K562 (cell line): ENCODE measurements at regions not wholly inside any gene's neighbourhood (a gene's known extent, or its start where the extent isn't known, plus 50 kb on each side); places are given as distances from the start of the nearest gene placed in this dataset.

Source experiments
- ATAC-seq: fragments of 200-7000 bp; cut with Tn5 transposase; 3 replicates; pipeline ENCODE4 v1.9.1; 2020; ENCODE audit warnings: moderate library complexity
- BruUV-seq: library from RNA; stranded (reverse); fragments of 400-500 nt; replicated peaks from 2 replicates; lab custom pipeline; 2021; lab: Mats Ljungman, UMichigan
- CTCF ChIA-PET: fragments of 300-600 bp; formaldehyde crosslinking; extraction: SDS; loops from one replicate; lab custom pipeline; 2021; ENCODE audit warnings: low intra/inter-chr PET ratio; lab: Yijun Ruan, JAX
- POLR2A ChIA-PET: fragments of 300-600, 350-650 bp; sonication (Branson Sonifier 250); formaldehyde crosslinking; extraction: SDS; loops from one replicate; lab custom pipeline; 2021; ENCODE audit warnings: antibody characterized with exemption, inconsistent platforms; lab: Yijun Ruan, JAX
- DNase-seq, 4 experiments: peaks; one replicate each; pipeline versions ENCODE4 v3.0.0 to v3.0.0-alpha.2; 2011 to 2018; ENCODE audit warnings: low spot score in 3 of 4, mixed read lengths in 3 of 4; ENCODE audit errors: extremely low read depth in 1 of 4
- FAIRE-seq: peaks from 2 replicates; lab custom pipeline; 2011; peaks lifted over from hg19 to GRCh38; lab: Jason Lieb, UNC
- H2AFZ ChIP-seq: 2 replicates; pipeline ENCODE4 v1.6.0; 2011; ENCODE audit warnings: low read depth, low read length, control low read depth, inconsistent platforms
- H3K27ac ChIP-seq: fragments of 200-600 bp; 3 replicates; pipeline ENCODE4 v1.8.0; 2011; ENCODE audit warnings: low read depth, mild to moderate bottlenecking, control low read depth, inconsistent platforms, low read length, moderate library complexity, mixed read lengths; ENCODE audit errors: extremely low read depth
- H3K27me3 ChIP-seq, 2 experiments: fragments of 300-600 bp in 1 of 2; 2 replicates in 1 of 2; 3 replicates in 1 of 2; pipeline versions ENCODE4 v1.6.0 to v1.8.0; 2011; ENCODE audit warnings: inconsistent platforms in 2 of 2, low read length in 2 of 2, mild to moderate bottlenecking in 1 of 2, mixed read lengths in 1 of 2, moderate library complexity in 1 of 2; ENCODE audit not compliant: control insufficient read depth in 2 of 2, insufficient read depth in 2 of 2
- H3K36me3 ChIP-seq: fragments of 300-600 bp; 3 replicates; pipeline ENCODE4 v1.8.0; 2011; ENCODE audit warnings: mild to moderate bottlenecking, low read length, inconsistent platforms; ENCODE audit not compliant: control insufficient read depth, insufficient read depth
- H3K4me1 ChIP-seq, 2 experiments: fragments of 200-600 bp in 1 of 2; replicated peaks in 1 of 2; 2 replicates in 1 of 2; 3 replicates in 1 of 2; pipeline versions ENCODE4 v1.5.1 to v1.8.0; 2011; ENCODE audit warnings: inconsistent platforms in 2 of 2, low read length in 2 of 2, mild to moderate bottlenecking in 1 of 2, mixed read lengths in 1 of 2, moderate library complexity in 1 of 2; ENCODE audit not compliant: control insufficient read depth in 2 of 2, insufficient read depth in 2 of 2
- H3K4me2 ChIP-seq: 2 replicates; pipeline ENCODE4 v1.6.1; 2011; ENCODE audit warnings: low read length, control low read depth, inconsistent platforms, mixed read lengths; ENCODE audit not compliant: insufficient read depth
- H3K4me3 ChIP-seq: fragments of 200-600 bp; sonication (generic), shearing (Covaris generic); 2 replicates; pipeline ENCODE4 v1.5.1; 2016; ENCODE audit warnings: control low read depth, inconsistent platforms
- H3K79me2 ChIP-seq: fragments of 200-600 bp; 3 replicates; pipeline ENCODE4 v1.8.0; 2011; ENCODE audit warnings: low read length, inconsistent platforms; ENCODE audit not compliant: control insufficient read depth, insufficient read depth
- H3K9ac ChIP-seq, 2 experiments: 2 replicates each; pipeline versions ENCODE4 v1.6.0 to v1.6.1; 2011; ENCODE audit warnings: low read depth in 2 of 2, low read length in 2 of 2, control low read depth in 1 of 2, inconsistent platforms in 1 of 2, mild to moderate bottlenecking in 1 of 2, mixed read lengths in 1 of 2; ENCODE audit not compliant: insufficient read depth in 1 of 2
- H3K9me1 ChIP-seq: one replicate; pipeline ENCODE4 v1.6.0; 2011; ENCODE audit warnings: inconsistent platforms, mild to moderate bottlenecking, low read length, moderate library complexity; ENCODE audit not compliant: control insufficient read depth, insufficient read depth
- H3K9me3 ChIP-seq: replicated peaks from 2 replicates; pipeline ENCODE4 v1.5.1; 2011; ENCODE audit warnings: low read depth, low read length, inconsistent platforms; ENCODE audit not compliant: control insufficient read depth, insufficient read depth
- H4K20me1 ChIP-seq: replicated peaks from 2 replicates; pipeline ENCODE4 v1.6.1; 2011; ENCODE audit warnings: low read length, inconsistent platforms, mixed read lengths; ENCODE audit not compliant: control insufficient read depth, insufficient read depth
- ARID2 ChIP-seq: fragments of 450-650 bp; IDR thresholded peaks from 2 replicates; pipeline ENCODE4 v1.6.1; 2017; ENCODE audit warnings: antibody characterized with exemption, mild to moderate bottlenecking
- EHMT2 ChIP-seq: fragments of 450-650 bp; IDR thresholded peaks from 2 replicates; pipeline ENCODE4 v1.6.1; 2018; ENCODE audit warnings: antibody characterized with exemption
- HSF4 ChIP-seq: fragments of 250-450 bp; sonication (Bioruptor Pico); IDR thresholded peaks from 2 replicates; pipeline ENCODE4 v2.1.2; 2022; ENCODE audit warnings: mild to moderate bottlenecking, moderate library complexity, borderline replicate concordance
- MTA1 ChIP-seq: fragments of 450-650 bp; IDR thresholded peaks from 2 replicates; pipeline ENCODE4 v1.6.1; 2017; ENCODE audit warnings: borderline replicate concordance
- MXD1 ChIP-seq: fragments of 250-450 bp; sonication (Bioruptor Pico); IDR thresholded peaks from 2 replicates; pipeline ENCODE4 v1.8.0; 2021; ENCODE audit warnings: borderline replicate concordance, mild to moderate bottlenecking, moderate library complexity; ENCODE audit not compliant: poor library complexity, severe bottlenecking
- NCOR1 ChIP-seq: fragments of 450-650 bp; IDR thresholded peaks from 2 replicates; pipeline ENCODE4 v1.6.1; 2016; ENCODE audit warnings: mild to moderate bottlenecking, moderate library complexity
- NFIC ChIP-seq: fragments of 450-650 bp; IDR thresholded peaks from 2 replicates; pipeline ENCODE4 v1.6.1; 2017; ENCODE audit warnings: mild to moderate bottlenecking, inconsistent platforms
- NR2C1 ChIP-seq, 2 experiments: fragments of 450-650 bp; IDR thresholded peaks; 2 replicates each; pipeline ENCODE4 v1.6.1; 2017; ENCODE audit warnings: mild to moderate bottlenecking in 2 of 2, antibody characterized with exemption in 1 of 2, inconsistent platforms in 1 of 2, missing compliant biosample characterization in 1 of 2, missing genetic modification characterization in 1 of 2
- PCBP2 ChIP-seq: fragments of 200-400 bp; formaldehyde crosslinking; IDR thresholded peaks from 2 replicates; pipeline ENCODE4 v1.6.1; 2018; ENCODE audit warnings: low read length, low read depth, mild to moderate bottlenecking, moderate library complexity; ENCODE audit not compliant: poor library complexity, severe bottlenecking
- RFX1 ChIP-seq: fragments of 450-650 bp; IDR thresholded peaks from 2 replicates; pipeline ENCODE4 v1.6.1; 2016; ENCODE audit warnings: mild to moderate bottlenecking, moderate library complexity
- SIN3A ChIP-seq, 2 experiments: fragments of 150-350 bp in 1 of 2; IDR thresholded peaks; 2 replicates each; pipeline ENCODE4 v1.6.1; 2011 to 2016; ENCODE audit warnings: borderline replicate concordance in 2 of 2, low read depth in 2 of 2, low read length in 2 of 2, mild to moderate bottlenecking in 2 of 2, moderate library complexity in 2 of 2; ENCODE audit not compliant: control insufficient read depth in 1 of 2
- ZNF174 ChIP-seq: fragments of 250-450 bp; sonication (Bioruptor Pico); IDR thresholded peaks from 2 replicates; pipeline ENCODE4 v1.4.0; 2020; ENCODE audit warnings: mild to moderate bottlenecking
- WGBS: fragments of 100-300 bp; shearing (Covaris generic); methylation state at CpG from one replicate; pipeline ENCODE4 v1.1.6; 2016; ENCODE audit warnings: low coverage, mixed read lengths; ENCODE audit not compliant: insufficient coverage; ENCODE audit errors: missing lambda C conversion rate; 5-methylcytosine and 5-hydroxymethylcytosine counted together
- in situ Hi-C: fragments of 300-500 bp; cut with MboI; formaldehyde crosslinking; loops from 4 replicates; pipeline ENCODE4 v1.15.0; 2018; ENCODE audit warnings: inconsistent platforms, mixed read lengths
- intact Hi-C: fragments of 100-400 bp; cut with micrococcal nuclease; formaldehyde crosslinking; loops from 2 replicates; pipeline ENCODE4 v1.14.2; 2022
- TF ChIP-seq, protein P1 (sequence below): fragments of 450-650 bp; IDR thresholded peaks from 2 replicates; pipeline ENCODE4 v1.6.1; 2018; ENCODE audit warnings: mild to moderate bottlenecking, low read depth; ENCODE audit not compliant: partially characterized antibody

- Histone ChIP-seq H2AFZ (no peak overlapping the region), H3K36me3 (no peaks in the 10 kb centered on the region), H3K9me1 (no peaks in the 10 kb centered on the region), H3K27ac (no peak overlapping the region), H3K9ac (no peak overlapping the region), H3K4me1 (no peaks in the 10 kb centered on the region), H3K79me2 (no peaks in the 10 kb centered on the region), H3K4me2 (no peak overlapping the region), H4K20me1 (no peaks in the 10 kb centered on the region), H3K27me3 (no peaks in the 10 kb centered on the region), H3K4me3 (no peak overlapping the region), H3K9me3 (no peaks in the 10 kb centered on the region)
- intact Hi-C loops (no loop called here), in situ Hi-C loops (no loop called here)
- ChIA-PET POLR2A (no interaction called here), CTCF (no interaction called here)
- DNase-seq, result no peak
- WGBS, result 0% methylated on average over 6 of the region's 6 CpGs
- FAIRE-seq, result no peak
- no peak for ATAC-seq
- no TSS peak for BruUV-seq
- TF ChIP-seq MXD1 (CRISPR knock-in tag), result no peak
- no peak for TF ChIP-seq NCOR1
- TF ChIP-seq, protein P1, sequence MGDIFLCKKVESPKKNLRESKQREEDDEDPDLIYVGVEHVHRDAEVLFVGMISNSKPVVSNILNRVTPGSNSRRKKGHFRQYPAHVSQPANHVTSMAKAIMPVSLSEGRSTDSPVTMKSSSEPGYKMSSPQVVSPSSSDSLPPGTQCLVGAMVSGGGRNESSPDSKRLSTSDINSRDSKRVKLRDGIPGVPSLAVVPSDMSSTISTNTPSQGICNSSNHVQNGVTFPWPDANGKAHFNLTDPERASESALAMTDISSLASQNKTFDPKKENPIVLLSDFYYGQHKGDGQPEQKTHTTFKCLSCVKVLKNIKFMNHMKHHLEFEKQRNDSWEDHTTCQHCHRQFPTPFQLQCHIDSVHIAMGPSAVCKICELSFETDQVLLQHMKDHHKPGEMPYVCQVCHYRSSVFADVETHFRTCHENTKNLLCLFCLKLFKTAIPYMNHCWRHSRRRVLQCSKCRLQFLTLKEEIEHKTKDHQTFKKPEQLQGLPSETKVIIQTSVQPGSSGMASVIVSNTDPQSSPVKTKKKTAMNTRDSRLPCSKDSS, result no peak
- no peak for TF ChIP-seq SIN3A (IDR thresholded peaks at IDR 0.05; ENCODE audit: borderline replicate concordance in 2 of 2, control insufficient read depth in 1 of 2, low read depth in 2 of 2, low read length in 2 of 2)
- no peak for TF ChIP-seq HSF4 (CRISPR knock-in tag)
- TF ChIP-seq PCBP2, result no peak
- TF ChIP-seq ARID2, result no peak
- no peak for TF ChIP-seq RFX1
- no peak for TF ChIP-seq MTA1
- TF ChIP-seq EHMT2, result no peak
- TF ChIP-seq NFIC, result no peak
- TF ChIP-seq NR2C1 (IDR thresholded peaks at IDR 0.05), result no peak
- TF ChIP-seq NR2C1 (tag; IDR thresholded peaks at IDR 0.05), result no peak
- no peak for TF ChIP-seq ZNF174 (CRISPR knock-in tag)
Measured at GRCh38 chr3:174755833-174756829, 103.0 kb upstream of the NAALADL2 start.
